GM15510 (cell line): ENCODE measurements at regions not wholly inside any gene's neighbourhood (a gene's known extent, or its start where the extent isn't known, plus 50 kb on each side); places are given as distances from the start of the nearest gene placed in this dataset.

Source experiments
- POLR2A ChIP-seq: IDR thresholded peaks from 3 replicates; pipeline ENCODE4 v1.6.1; 2011; ENCODE audit warnings: borderline replicate concordance; ENCODE audit not compliant: insufficient read length; ENCODE audit errors: extremely low read depth

GRCh38 chr22:22093743-22094142 lies 111.2 kb upstream of the TOP3B start:
- TF ChIP-seq POLR2A, result no peak

DNA sequence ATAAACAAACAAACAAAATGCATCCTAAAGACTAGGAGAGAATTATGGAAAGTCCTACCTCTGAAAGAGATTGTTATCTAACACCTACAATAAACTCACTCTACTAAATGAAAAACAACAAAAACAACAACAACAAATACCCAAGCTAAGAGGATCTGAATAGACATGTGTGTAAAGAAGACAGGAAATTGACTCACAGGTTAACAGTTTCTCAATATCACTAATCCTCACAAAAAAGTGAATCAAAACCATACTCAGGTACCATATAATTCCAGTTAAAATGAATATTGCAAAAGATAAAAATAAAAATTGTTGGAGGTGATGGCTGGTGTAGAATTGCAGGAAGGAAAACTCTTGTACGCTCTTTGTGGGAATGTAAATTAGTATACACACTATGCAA lies 110.4 kb upstream of the TOP3B start:
- TF ChIP-seq POLR2A, result no peak

GRCh38 chr22:22092101-22092500 lies 109.5 kb upstream of the TOP3B start:
- TF ChIP-seq POLR2A, result no peak

DNA sequence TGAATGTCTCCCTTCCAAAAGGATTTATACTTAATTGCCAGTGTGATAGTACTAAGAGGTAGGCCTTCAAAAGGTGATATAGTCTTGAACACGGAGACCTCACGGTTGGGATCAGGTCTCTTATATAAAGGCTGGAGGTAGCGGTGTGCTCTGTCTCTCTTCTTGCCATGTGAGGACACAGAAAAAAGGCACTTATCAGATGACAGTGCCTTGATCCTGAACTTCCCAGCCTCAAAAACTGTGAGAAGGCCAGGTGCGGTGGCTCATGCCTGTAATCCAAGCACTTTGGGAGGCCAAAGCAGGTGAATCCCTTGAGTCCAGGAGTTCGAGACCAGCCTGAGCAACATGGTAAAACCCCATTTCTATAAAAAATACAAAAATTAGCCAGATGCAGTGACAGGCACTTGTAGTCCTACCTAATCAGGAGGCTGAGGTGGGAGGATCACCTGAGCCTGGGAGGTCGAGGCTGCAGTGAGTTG lies 108.9 kb upstream of the TOP3B start:
- no peak for TF ChIP-seq POLR2A

DNA sequence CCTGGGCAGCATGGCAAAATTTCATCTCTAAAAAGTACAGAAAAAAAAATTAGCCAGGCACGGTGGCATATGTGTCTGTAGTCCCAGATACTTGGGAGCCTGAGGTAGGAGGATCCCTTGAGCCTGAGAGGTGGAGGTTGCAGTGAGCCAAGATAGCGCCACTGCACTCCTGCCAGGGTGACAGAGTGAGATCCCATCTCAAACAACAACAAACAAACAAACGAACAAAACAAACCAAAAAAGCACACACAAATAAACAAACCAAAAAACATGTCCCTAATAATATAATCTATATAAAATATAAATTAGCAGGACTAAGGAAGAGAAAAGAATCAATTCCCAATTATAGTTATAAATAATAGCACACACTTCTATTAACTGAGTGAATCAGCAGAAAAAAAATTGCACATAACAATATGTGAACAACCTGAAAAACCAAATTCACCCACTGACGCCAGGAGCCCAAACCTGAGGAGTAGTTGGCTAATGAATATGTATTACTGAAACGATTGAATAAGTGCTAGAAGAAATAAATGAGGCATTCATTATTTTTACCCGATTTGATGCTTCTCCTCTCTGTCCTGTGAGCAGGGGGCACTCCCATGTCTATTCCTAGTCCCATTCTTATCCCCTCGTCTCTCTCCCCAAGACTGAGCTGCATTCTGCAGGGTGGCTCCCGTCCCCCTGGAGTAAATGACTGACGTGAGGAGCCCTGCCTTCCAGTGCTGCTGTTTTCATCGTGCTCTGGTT lies 108.2 kb upstream of the TOP3B start:
- no peak for TF ChIP-seq POLR2A

DNA sequence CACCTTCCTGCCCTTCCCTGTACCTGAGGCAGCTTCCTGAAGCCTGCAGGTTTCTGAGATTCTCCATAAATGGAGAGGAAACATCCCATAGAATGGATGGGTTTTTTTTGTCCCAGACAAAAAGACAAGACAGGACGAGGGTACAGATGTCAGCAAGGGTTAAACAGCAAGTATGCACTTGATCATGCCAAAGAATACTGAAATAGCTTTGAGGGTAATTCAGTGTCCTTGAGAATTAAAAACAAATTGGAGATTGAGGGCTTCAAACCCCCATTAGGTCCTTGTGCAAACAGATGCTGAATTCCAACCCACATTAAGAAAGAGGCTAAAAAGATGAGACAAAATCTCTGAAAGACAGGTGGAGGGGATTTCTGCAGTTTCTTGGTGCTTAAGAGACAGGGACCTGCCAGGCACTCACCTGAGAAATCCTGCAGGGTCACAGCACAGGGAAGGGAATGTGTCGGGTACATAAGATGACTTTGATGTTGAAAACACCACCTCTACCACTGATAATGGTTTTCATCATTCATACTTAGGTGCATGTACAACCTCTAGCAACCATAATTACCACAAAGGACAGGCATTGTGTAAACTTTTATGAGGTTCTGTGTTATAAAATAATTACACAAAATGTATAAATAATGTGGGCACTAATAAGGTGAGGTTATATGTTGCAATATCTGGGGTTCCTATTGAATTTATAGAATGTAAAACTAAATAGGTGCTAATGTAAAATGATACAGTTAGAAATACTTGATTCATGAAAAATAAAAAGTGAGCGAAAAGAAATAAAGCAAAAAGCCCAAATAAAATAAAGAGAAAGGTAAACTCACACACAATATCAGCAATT lies 107.1 kb upstream of the TOP3B start:
- TF ChIP-seq POLR2A, result no peak

GRCh38 chr22:22088658-22089458 lies 106.3 kb upstream of the TOP3B start:
- TF ChIP-seq POLR2A, result no peak

GRCh38 chr22:22087854-22088657 lies 105.5 kb upstream of the TOP3B start:
- TF ChIP-seq POLR2A, result no peak

- TF ChIP-seq POLR2A, result no peak
Measured at GRCh38 chr22:22086501-22087158, 104.0 kb upstream of the TOP3B start.

- no peak for TF ChIP-seq POLR2A
Measured at GRCh38 chr22:22085702-22086500, 103.3 kb upstream of the TOP3B start.

DNA sequence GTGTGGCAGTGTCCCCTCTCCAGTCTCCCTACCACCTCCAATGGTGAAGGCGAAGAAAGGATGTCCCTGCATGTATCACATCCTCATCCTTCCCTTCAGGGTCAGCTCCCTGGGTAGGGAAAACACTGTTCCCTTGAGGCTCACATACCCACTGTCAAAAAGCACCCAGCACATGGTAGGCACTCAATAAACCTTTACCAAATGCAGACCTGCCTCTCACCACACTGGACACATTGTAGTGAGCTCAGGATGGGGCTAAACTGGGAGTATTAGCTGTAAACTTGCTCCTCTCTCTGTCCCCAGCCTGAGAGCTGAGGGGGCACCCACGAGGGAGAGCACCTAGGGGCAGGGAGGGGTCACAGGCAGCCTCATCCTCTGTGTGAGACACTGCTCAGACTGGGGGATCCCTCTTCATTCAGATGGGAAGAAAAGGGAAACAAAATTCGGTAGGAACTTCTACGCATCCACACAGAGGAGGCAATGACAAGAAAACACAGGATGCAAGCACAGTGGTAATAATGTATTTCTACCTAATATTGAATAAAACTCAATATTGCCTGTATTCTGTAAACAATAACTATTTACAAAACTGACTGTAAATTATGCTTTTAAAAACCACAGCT lies 101.6 kb upstream of the TOP3B start:
- TF ChIP-seq POLR2A, result no peak

DNA sequence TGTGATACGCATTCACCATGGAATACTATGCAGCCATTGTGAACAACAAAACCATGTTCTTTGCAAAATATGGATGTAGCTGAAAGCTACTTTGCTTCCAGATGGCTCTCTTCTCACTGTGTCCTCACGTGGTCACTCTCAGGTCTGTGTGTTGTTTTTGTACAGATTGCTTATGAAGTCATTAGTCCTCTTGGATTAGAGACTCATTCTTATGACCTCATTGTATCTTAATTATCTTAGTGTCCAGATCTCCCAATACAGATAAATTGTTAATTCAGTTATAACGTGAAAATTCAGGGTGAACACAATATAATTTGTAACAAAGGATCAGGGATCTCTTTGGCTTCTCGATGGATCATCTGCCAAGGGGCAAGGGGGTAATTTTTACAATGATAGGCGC lies 100.4 kb upstream of the TOP3B start:
- TF ChIP-seq POLR2A, result no peak
